H1 (cell line): ENCODE measurements at regions not wholly inside any gene's neighbourhood (a gene's known extent, or its start where the extent isn't known, plus 50 kb on each side); places are given as distances from the start of the nearest gene placed in this dataset.

Source experiments
- BACH1 ChIP-seq: IDR thresholded peaks from 2 replicates; pipeline ENCODE4 v1.6.1; 2012; ENCODE audit warnings: low read length, improper control_type of control experiment
- GABPA ChIP-seq: IDR thresholded peaks from 2 replicates; pipeline ENCODE4 v1.6.1; 2011; ENCODE audit warnings: mild to moderate bottlenecking, low read length, moderate library complexity, borderline replicate concordance; ENCODE audit not compliant: insufficient read depth
- KDM1A ChIP-seq: fragments of 200-600, 300-600 bp; sonication (generic); IDR thresholded peaks from 2 replicates; pipeline ENCODE4 v1.7.1; 2016; ENCODE audit warnings: mild to moderate bottlenecking, low read length, borderline replicate concordance
- MAFK ChIP-seq: IDR thresholded peaks from 2 replicates; pipeline ENCODE4 v1.6.1; 2012; ENCODE audit warnings: low read depth, mild to moderate bottlenecking, improper control_type of control experiment, low read length
- POLR2AphosphoS5 ChIP-seq: IDR thresholded peaks from 2 replicates; pipeline ENCODE4 v1.6.1; 2011; ENCODE audit warnings: low read depth, low read length
- SP1 ChIP-seq: IDR thresholded peaks from 2 replicates; pipeline ENCODE4 v1.6.1; 2011; ENCODE audit warnings: low read depth, low read length
- SP4 ChIP-seq: IDR thresholded peaks from 2 replicates; pipeline ENCODE4 v1.6.1; 2012; ENCODE audit warnings: low read length, inconsistent platforms
- TEAD4 ChIP-seq: IDR thresholded peaks from 2 replicates; pipeline ENCODE4 v1.6.1; 2012; ENCODE audit warnings: low read depth, low read length, inconsistent platforms, mixed read lengths
- TF ChIP-seq, protein P1 (sequence below), 3 experiments: IDR thresholded peaks; 1 replicate in 2 of 3; 2 replicates in 1 of 3; pipeline versions ENCODE4 v1.5.1 to v1.6.1; 2011; ENCODE audit warnings: low read length in 3 of 3, mild to moderate bottlenecking in 3 of 3, inconsistent platforms in 2 of 3, low read depth in 1 of 3, moderate library complexity in 1 of 3; ENCODE audit not compliant: insufficient read depth in 1 of 3; ENCODE audit errors: control extremely low read depth in 1 of 3

DNA sequence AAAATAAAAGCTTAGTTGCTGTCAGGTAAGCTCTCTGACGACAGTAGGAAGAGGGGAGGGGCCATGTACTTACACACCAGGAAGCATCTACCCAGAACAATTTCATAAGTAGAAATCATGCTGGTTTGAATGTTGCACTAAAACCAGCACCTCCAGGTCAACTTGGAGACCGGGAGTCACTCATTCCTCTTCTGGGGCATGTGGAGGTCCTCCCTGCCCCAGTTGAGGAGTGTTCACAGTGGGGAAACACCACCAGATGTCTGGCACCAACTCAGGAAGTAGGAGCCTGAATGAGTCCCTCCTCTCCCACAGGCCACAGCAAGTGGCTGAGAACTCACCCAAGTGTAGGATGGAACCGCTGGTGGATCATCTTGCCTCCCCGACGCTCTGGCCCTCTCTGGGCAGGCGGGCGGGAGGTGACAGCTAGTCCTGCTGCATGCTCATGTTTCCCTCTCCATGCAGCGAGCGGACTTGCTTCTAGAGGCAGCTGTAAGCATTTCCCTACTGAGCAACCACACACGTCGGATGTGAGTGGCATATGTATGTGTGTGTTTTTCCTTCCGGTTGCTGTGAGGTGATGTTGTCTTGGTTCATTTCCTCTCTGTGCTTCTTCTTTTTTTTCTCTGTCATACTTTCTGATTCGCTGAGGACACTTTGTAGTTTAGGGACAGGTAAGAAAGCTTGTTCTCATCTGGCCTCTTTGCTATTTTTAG is 149.5 kb upstream of the NEDD9 start:
- TF ChIP-seq SP1 (no peak), GABPA (no peak), KDM1A (no peak), POLR2AphosphoS5 (no peak), BACH1 (no peak), MAFK (no peak), TEAD4 (no peak), SP4 (no peak)
- TF ChIP-seq, protein P1, sequence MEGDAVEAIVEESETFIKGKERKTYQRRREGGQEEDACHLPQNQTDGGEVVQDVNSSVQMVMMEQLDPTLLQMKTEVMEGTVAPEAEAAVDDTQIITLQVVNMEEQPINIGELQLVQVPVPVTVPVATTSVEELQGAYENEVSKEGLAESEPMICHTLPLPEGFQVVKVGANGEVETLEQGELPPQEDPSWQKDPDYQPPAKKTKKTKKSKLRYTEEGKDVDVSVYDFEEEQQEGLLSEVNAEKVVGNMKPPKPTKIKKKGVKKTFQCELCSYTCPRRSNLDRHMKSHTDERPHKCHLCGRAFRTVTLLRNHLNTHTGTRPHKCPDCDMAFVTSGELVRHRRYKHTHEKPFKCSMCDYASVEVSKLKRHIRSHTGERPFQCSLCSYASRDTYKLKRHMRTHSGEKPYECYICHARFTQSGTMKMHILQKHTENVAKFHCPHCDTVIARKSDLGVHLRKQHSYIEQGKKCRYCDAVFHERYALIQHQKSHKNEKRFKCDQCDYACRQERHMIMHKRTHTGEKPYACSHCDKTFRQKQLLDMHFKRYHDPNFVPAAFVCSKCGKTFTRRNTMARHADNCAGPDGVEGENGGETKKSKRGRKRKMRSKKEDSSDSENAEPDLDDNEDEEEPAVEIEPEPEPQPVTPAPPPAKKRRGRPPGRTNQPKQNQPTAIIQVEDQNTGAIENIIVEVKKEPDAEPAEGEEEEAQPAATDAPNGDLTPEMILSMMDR (IDR thresholded peaks at IDR 0.05; ENCODE audit: control extremely low read depth in 1 of 3, insufficient read depth in 1 of 3, low read depth in 1 of 3, low read length in 3 of 3) = no peak
